GM19397 (cell line): ENCODE measurements at regions not wholly inside any gene's neighbourhood (a gene's known extent, or its start where the extent isn't known, plus 50 kb on each side); places are given as distances from the start of the nearest gene placed in this dataset.

Source experiments
- ATAC-seq: cut with Tn5 transposase; IDR thresholded peaks from one replicate; pipeline ENCODE4 v1.9.1; 2021; ENCODE audit warnings: mild to moderate bottlenecking, moderate library complexity; ENCODE audit not compliant: unreplicated experiment

GRCh38 chr4:138086611-138087041 lies 155.5 kb downstream of the SLC7A11 start:
- ATAC-seq, result no peak

DNA sequence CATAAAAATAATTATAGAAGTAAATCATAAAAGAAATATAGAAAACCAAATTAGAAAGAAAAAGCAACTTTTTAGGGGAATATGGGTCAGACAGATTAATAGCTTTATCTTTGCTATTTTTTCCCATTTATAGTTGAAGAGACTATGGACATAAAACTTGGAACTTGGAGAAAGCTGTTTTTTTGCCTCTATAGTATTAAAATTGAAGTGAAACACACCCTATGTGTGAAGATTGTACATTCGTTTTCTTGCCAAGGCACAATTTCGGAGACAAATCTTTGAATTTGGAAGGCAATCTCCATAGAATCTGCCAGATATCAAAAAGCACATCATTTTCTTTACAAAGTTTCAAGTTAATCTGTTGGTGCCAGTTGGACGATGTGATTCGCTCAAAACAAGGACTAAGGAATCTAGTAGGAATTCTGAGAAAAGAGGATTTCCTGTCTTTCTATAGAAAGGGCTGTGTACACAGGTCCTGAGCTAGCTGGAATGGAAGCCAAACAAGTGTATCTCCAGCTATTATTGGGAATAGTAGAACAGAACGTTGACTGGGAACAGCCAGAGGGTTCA lies 156.3 kb downstream of the SLC7A11 start:
- ATAC-seq, result no peak

- no peak for ATAC-seq
Measured at GRCh38 chr4:138078751-138079520, 163.2 kb downstream of the SLC7A11 start.

DNA sequence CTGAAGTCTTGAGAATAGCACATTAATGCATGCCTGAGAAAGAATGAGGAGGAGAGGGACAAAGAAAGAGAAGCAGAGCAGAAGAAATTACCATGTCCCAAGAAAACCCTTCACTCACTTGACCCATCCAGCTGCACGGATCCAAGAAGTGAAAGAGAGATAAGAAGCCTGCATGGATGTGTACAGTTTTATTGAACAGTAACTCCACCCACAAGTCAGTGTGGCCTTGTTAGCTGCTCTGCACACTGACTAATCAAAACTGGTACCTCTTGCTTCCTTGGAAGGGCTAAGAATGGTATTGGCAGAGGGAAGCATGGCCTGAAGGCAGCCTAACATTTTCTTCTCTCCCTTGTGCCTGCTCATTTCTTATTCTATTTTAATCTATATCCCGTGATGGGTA lies 163.9 kb downstream of the SLC7A11 start:
- ATAC-seq, result no peak

DNA sequence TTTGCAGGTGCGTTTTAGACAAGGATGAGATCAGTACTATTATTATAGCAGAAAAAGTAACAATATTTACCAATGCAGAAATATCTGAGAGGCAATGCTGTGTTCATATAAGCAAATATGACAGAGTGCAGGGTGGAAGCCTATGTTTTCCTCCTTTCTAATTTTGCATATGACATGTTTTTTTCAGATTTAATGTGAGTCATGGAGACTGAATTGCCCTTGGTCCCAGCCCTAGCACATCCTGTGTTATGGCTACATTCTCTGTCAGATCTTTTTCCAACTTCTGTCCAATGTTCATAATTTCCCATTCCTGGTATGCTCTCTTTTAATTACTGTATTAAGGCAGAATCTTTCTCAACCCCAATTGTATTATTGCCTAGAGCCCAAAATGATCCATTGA lies 165.6 kb downstream of the SLC7A11 start:
- no peak for ATAC-seq

DNA sequence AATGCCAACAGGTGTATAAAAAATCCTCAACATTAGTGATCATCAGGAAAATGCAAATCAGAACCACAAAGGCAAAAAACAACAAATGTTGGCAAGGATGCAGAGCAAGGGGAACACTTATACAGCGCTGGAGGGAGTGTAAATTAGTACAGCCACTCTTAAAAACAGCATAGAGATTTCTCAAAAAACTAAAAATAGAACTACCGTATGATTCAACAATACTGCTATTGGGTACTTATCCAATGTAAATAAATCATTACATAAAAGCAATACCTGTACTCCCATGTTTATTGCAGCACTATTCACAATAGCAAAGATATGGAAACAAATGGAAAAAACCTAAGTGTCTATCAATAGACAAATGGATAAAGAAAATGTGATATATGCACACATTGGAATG lies 171.3 kb downstream of the SLC7A11 start:
- ATAC-seq, result no peak

- ATAC-seq, result no peak
Measured at GRCh38 chr4:138063581-138063980, 178.6 kb downstream of the SLC7A11 start.

DNA sequence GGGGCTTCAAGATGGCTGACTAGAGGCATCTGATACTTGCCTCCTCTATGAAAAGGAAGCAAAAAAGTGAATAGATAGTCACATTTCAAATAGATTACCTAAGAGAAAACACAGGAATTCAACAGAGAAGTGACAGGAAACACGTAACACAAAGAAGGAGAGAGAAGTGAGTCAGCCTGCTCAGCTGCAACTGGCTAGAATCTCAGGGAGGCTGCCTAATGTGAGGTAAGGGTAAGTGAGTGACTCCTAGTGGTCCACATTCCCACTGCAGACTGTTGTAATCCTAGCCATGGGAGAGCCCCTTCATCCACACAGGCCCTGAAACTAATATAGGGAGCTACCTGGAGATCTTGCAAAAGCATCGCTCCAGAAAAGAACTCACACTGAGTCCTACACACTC lies 179.2 kb downstream of the SLC7A11 start:
- no peak for ATAC-seq

DNA sequence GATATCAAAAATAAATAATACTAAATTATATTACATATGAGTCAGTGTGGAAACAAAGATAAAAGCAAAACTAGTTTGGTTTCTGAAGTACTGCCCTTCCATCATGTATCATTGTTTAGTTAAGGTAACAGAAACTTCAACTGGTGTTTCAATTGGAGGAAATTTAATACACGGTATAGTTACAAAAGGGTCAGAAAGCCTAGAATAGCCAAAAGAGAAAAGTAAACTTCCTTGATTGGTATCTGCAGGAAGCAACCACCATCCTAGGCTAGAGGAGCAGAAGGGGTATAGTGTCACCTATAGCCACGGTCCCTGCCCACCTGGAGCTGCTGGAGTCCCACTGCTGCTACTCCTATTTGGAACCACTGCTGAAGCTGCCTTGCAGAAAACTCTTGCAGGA lies 185.6 kb downstream of the SLC7A11 start:
- no peak for ATAC-seq

GRCh38 chr4:138055890-138056289 lies 186.3 kb downstream of the SLC7A11 start:
- ATAC-seq, result no peak

- ATAC-seq, result no peak
Measured at GRCh38 chr4:138053641-138054301, 188.4 kb downstream of the SLC7A11 start.

DNA sequence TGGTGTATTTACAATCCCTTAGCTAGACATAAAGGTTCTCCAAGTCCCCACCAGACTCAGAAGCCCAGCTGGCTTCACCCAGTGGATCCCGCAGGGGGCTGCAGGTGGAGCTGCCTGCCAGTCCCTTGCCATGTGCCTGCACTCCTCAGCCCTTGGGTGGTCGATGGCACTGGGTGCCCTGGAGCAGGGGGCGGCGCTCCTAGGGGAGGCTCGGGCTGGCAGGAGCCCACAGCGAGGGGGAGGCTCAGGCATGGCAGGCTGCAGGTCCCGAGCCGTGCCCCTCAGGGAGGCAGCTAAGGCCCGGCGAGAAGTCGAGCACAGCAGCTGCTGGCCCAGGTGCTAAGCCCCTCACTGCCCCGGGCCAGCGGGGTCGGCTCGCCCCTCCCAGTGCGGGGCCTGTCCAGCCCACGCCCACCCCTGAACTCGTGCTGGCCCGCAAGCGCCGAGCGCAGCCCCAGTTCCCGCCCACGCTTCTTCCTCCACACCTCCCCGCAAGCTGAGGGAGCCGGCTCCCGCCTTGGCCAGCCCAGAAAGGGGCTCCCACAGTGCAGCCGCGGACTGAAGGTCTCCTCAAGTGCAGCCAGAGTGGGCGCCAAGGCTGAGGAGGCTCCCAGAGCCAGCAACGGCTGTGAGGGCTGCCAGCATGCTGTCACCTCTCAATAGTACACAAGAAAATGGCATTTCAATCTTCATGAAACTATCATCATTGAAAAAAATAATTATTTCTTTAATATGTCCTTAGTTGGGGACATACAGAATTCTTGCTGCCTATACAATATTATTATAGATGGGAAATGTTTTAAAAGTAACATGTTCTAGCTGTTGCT lies 189.1 kb downstream of the SLC7A11 start:
- no peak for ATAC-seq

- no peak for ATAC-seq
Measured at GRCh38 chr4:138051157-138051556, 191.0 kb downstream of the SLC7A11 start.

GRCh38 chr4:138050601-138051000 lies 191.5 kb downstream of the SLC7A11 start:
- no peak for ATAC-seq

GRCh38 chr4:138049355-138049754 lies 192.8 kb downstream of the SLC7A11 start:
- ATAC-seq, result no peak

DNA sequence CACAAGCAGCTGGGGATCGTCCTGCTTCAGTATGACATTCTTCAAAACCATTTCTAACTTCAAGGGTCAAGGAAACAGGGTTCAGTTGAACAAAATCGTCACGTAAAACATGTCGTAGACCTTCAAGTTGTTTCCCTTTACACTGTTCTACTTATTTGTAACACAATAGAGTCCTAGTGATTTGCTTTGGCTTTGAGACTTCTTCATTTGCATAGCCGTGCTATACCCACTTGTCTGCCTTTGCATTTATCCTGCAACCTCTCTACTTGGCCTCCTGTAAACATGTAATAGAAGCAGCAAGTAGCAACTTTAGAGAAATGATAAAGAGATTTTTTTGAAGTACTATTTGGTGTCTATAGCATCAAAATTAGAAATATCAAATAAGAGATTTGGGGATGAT lies 194.9 kb downstream of the SLC7A11 start:
- no peak for ATAC-seq

DNA sequence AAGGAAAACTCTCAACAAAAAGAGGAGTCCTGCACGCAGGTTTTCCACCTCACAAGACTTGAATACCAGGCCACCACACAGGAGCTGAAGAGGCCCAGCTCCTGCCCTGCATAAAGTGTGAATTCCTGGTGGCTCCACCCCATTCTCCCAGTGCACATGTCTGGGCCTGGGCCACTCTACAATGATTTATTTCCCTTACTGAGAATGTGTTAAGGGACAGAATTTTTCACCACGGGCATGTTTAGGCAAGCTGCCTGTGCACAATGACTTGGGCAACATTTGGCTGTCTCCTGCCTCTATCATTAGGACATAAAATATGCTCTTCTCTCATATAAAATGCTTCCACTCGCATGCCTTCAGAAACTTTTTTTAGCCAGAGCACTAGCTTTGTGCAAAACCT lies 197.1 kb downstream of the SLC7A11 start:
- no peak for ATAC-seq

- no peak for ATAC-seq
Measured at GRCh38 chr4:138039010-138039409, 203.1 kb downstream of the SLC7A11 start.

DNA sequence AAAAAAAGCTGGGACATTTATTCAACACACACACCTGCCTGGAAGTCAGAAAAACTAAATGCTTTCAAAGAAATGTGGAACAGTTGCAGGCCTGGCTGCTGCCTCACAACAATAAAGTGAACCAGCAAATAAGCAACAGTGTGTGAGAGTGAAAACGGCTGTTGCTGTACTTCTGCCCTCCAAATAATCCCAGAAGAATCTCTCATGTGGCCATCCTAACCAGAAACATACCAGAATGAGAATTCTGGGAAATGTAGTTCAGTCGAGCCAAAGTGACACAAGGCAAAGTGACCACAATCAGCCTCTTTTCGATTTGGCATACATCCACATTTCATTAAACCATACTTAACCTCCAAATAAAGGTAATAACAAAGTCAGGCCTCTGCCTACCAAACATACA lies 204.5 kb downstream of the SLC7A11 start:
- ATAC-seq, result no peak

DNA sequence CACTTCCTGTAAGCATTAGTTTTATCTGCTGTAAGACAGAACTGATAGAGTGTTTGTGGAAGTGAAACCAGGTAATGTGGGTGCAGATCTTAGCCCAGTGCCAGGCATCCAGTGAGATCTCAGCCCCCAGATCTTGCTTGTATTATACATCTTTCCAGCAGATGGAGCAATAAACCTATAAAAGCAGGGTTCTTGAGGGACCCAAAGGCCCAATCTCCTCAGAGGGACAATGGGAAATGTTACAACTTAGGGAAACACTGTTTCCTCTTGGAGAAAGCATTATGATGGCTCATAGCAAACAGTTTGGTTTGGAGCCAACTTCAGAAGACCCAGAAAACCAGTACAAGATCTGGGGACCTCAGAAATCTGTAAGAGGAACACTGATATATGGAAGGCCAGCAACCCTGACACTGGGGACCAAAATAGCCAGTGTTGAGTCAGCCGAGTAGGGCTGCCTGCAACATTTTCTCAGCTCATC lies 206.3 kb downstream of the SLC7A11 start:
- peak; percentile 100 for ATAC-seq

DNA sequence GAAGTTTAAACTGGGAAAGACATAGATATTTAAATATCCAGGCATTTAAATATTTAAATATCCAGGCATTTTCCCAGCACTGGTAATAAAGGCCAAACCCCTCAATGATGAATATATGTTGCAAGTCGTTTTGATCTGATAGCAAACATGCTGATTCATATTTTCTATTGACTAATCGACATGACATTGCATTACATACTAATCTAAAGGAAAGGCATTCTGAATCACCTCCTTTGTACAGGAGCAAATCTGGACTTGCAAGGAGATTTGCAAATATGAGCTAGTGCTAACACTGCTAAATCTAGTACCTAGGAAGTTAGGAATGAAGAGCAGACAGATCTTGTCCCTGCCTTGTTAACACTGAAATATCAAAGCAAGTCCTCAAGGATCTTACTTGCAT lies 207.3 kb downstream of the SLC7A11 start:
- ATAC-seq, result no peak
